ENCODE measurements at regions not wholly inside any gene's neighbourhood (a gene's known extent, or its start where the extent isn't known, plus 50 kb on each side); places are given as distances from the start of the nearest gene placed in this dataset.

- H3K9me3 ChIP-seq (ENCODE audit: insufficient read depth, low read length), result no peaks in the 10 kb centered on the region
- H3K27ac ChIP-seq (ENCODE audit: low read length), result no peak overlapping the region
- H3K79me2 ChIP-seq (ENCODE audit: low read length), result no peaks in the 10 kb centered on the region
- no peak overlapping the region for H3K9ac ChIP-seq (ENCODE audit: low read length)
- H3K4me2 ChIP-seq (ENCODE audit: low read length), result no peak overlapping the region
- no peaks in the 10 kb centered on the region for H3K36me3 ChIP-seq (replicated peaks; ENCODE audit: low read depth, low read length)
- no peaks in the 10 kb centered on the region for H3K4me1 ChIP-seq (ENCODE audit: low read length)
- H2AFZ ChIP-seq (ENCODE audit: low read depth, low read length), result no peak overlapping the region
- H3K4me3 ChIP-seq (ENCODE audit: low read length), result no peak overlapping the region
- TF ChIP-seq EZH2phosphoT487 (IDR thresholded peaks at IDR 0.05; ENCODE audit: low read depth) (no peak), CTCF (IDR thresholded peaks at IDR 0.05; ENCODE audit: low read depth, low read length) (no peak)
- H3K27me3 ChIP-seq (ENCODE audit: low read depth, low read length), result no peaks in the 10 kb centered on the region
- no peaks in the 10 kb centered on the region for H4K20me1 ChIP-seq (ENCODE audit: insufficient read depth, low read length)
Measured at GRCh38 chr3:26256224-26256623, 366.3 kb upstream of the LRRC3B start.

- Histone ChIP-seq H2AFZ (ENCODE audit: low read depth, low read length) (no peak overlapping the region), H4K20me1 (ENCODE audit: insufficient read depth, low read length) (no peaks in the 10 kb centered on the region), H3K27me3 (ENCODE audit: low read depth, low read length) (no peaks in the 10 kb centered on the region), H3K4me3 (ENCODE audit: low read length) (no peak overlapping the region), H3K79me2 (ENCODE audit: low read length) (no peaks in the 10 kb centered on the region), H3K9me3 (ENCODE audit: insufficient read depth, low read length) (no peaks in the 10 kb centered on the region), H3K27ac (ENCODE audit: low read length) (no peak overlapping the region), H3K4me2 (ENCODE audit: low read length) (no peak overlapping the region), H3K4me1 (ENCODE audit: low read length) (no peaks in the 10 kb centered on the region), H3K36me3 (replicated peaks; ENCODE audit: low read depth, low read length) (no peaks in the 10 kb centered on the region), H3K9ac (ENCODE audit: low read length) (no peak overlapping the region)
- TF ChIP-seq EZH2phosphoT487 (IDR thresholded peaks at IDR 0.05; ENCODE audit: low read depth) (no peak), CTCF (IDR thresholded peaks at IDR 0.05; ENCODE audit: low read depth, low read length) (no peak)
Measured at GRCh38 chr3:26259176-26259575, 363.4 kb upstream of the LRRC3B start.

- no peaks in the 10 kb centered on the region for H3K79me2 ChIP-seq (ENCODE audit: low read length)
- no peaks in the 10 kb centered on the region for H3K9me3 ChIP-seq (ENCODE audit: insufficient read depth, low read length)
- H2AFZ ChIP-seq (ENCODE audit: low read depth, low read length), result no peak overlapping the region
Measured at GRCh38 chr3:26260139-26260538, 362.4 kb upstream of the LRRC3B start.

GRCh38 chr3:26264708-26265107 is 357.9 kb upstream of the LRRC3B start:
- Histone ChIP-seq H2AFZ (ENCODE audit: low read depth, low read length) (no peak overlapping the region), H3K4me3 (ENCODE audit: low read length) (no peak overlapping the region), H3K79me2 (ENCODE audit: low read length) (no peaks in the 10 kb centered on the region), H4K20me1 (ENCODE audit: insufficient read depth, low read length) (no peaks in the 10 kb centered on the region), H3K27me3 (ENCODE audit: low read depth, low read length) (no peaks in the 10 kb centered on the region), H3K9ac (ENCODE audit: low read length) (no peak overlapping the region), H3K4me2 (ENCODE audit: low read length) (no peak overlapping the region), H3K9me3 (ENCODE audit: insufficient read depth, low read length) (no peaks in the 10 kb centered on the region), H3K27ac (ENCODE audit: low read length) (no peak overlapping the region), H3K36me3 (replicated peaks; ENCODE audit: low read depth, low read length) (no peaks in the 10 kb centered on the region), H3K4me1 (ENCODE audit: low read length) (no peaks in the 10 kb centered on the region)
- TF ChIP-seq CTCF (IDR thresholded peaks at IDR 0.05; ENCODE audit: low read depth, low read length) (no peak), EZH2phosphoT487 (IDR thresholded peaks at IDR 0.05; ENCODE audit: low read depth) (no peak)

More at GRCh38 chr3:26260139-26260538, 362.4 kb upstream of the LRRC3B start:
- Histone ChIP-seq H3K9ac (ENCODE audit: low read length) (no peak overlapping the region), H3K27ac (ENCODE audit: low read length) (no peak overlapping the region), H3K27me3 (ENCODE audit: low read depth, low read length) (no peaks in the 10 kb centered on the region), H4K20me1 (ENCODE audit: insufficient read depth, low read length) (no peaks in the 10 kb centered on the region), H3K4me3 (ENCODE audit: low read length) (no peak overlapping the region), H3K36me3 (replicated peaks; ENCODE audit: low read depth, low read length) (no peaks in the 10 kb centered on the region), H3K4me2 (ENCODE audit: low read length) (no peak overlapping the region), H3K4me1 (ENCODE audit: low read length) (no peaks in the 10 kb centered on the region)
- TF ChIP-seq CTCF (IDR thresholded peaks at IDR 0.05; ENCODE audit: low read depth, low read length) (no peak), EZH2phosphoT487 (IDR thresholded peaks at IDR 0.05; ENCODE audit: low read depth) (no peak)

Measured in OCI-LY3 (cell line).